Nephron (organoid): ENCODE measurements at regions not wholly inside any gene's neighbourhood (a gene's known extent, or its start where the extent isn't known, plus 50 kb on each side); places are given as distances from the start of the nearest gene placed in this dataset.

Experiments
- H3K27ac Mint-ChIP-seq, 3 experiments: 2 replicates each; pipeline ENCODE4 v1.8.0; 2020; ENCODE audit warnings: mixed read lengths in 3 of 3, mild to moderate bottlenecking in 2 of 3, moderate library complexity in 1 of 3
- H3K27me3 Mint-ChIP-seq: 2 replicates; pipeline ENCODE4 v1.8.0; 2021; ENCODE audit warnings: low read depth, mild to moderate bottlenecking, moderate library complexity, mixed read lengths
- H3K36me3 Mint-ChIP-seq: 2 replicates; pipeline ENCODE4 v1.8.0; 2020; ENCODE audit warnings: low read depth, mixed read lengths
- H3K4me1 Mint-ChIP-seq: 2 replicates; pipeline ENCODE4 v1.8.0; 2020; ENCODE audit warnings: mixed read lengths
- H3K4me3 Mint-ChIP-seq, 3 experiments: 2 replicates each; pipeline ENCODE4 v1.8.0; 2020; ENCODE audit warnings: mild to moderate bottlenecking in 3 of 3, mixed read lengths in 3 of 3, moderate library complexity in 2 of 3
- H3K9me3 Mint-ChIP-seq: 2 replicates; pipeline ENCODE4 v1.8.0; 2020; ENCODE audit warnings: mixed read lengths
- TF ChIP-seq, protein P1 (sequence below), 3 experiments: fragments of 200-600 bp; sonication (generic); IDR thresholded peaks; one replicate each; pipeline ENCODE4 v1.5.0; 2021; ENCODE audit warnings: antibody characterized with exemption in 3 of 3; ENCODE audit not compliant: unreplicated experiment in 3 of 3

GRCh38 chr1:22196041-22196440, 53.1 kb upstream of the WNT4 start:
- Mint-ChIP-seq H3K27ac (no peak overlapping the region), H3K4me1 (no peaks in the 10 kb centered on the region)

DNA sequence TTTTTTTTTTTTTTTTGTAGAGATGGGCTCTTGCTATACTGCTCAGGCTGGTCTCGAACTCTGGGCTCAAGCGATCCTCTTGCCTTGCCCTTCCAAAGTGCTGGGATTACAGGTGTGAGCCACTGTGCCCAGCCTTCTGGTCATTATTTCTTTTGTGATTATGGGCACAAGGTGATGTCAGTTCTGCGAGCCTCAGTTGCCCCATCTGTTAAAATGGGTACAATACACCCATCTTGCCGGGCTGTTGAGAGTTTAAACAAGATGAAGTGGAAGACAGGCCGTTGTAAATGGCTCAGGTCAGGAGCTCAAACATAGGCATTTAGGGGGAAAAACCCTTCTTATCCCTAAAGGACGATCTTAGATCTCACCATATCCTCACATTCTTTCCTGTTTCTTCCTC, 53.7 kb upstream of the WNT4 start:
- no peaks in the 10 kb centered on the region for H3K4me1 Mint-ChIP-seq
- TF ChIP-seq, protein P1, sequence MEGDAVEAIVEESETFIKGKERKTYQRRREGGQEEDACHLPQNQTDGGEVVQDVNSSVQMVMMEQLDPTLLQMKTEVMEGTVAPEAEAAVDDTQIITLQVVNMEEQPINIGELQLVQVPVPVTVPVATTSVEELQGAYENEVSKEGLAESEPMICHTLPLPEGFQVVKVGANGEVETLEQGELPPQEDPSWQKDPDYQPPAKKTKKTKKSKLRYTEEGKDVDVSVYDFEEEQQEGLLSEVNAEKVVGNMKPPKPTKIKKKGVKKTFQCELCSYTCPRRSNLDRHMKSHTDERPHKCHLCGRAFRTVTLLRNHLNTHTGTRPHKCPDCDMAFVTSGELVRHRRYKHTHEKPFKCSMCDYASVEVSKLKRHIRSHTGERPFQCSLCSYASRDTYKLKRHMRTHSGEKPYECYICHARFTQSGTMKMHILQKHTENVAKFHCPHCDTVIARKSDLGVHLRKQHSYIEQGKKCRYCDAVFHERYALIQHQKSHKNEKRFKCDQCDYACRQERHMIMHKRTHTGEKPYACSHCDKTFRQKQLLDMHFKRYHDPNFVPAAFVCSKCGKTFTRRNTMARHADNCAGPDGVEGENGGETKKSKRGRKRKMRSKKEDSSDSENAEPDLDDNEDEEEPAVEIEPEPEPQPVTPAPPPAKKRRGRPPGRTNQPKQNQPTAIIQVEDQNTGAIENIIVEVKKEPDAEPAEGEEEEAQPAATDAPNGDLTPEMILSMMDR (IDR thresholded peaks at IDR 0.05; ENCODE audit: unreplicated experiment in 3 of 3) = no peak
- H3K4me3 Mint-ChIP-seq = no peak overlapping the region
- H3K27ac Mint-ChIP-seq = no peak overlapping the region
- H3K36me3 Mint-ChIP-seq = no peaks in the 10 kb centered on the region
- peaks cover 28% of the 10 kb centered on the region for H3K27me3 Mint-ChIP-seq
- H3K9me3 Mint-ChIP-seq = peaks cover 7% of the 10 kb centered on the region

More at GRCh38 chr1:22196041-22196440, 53.1 kb upstream of the WNT4 start:
- Mint-ChIP-seq H3K4me3 (no peak overlapping the region), H3K27me3 (peaks cover 28% of the 10 kb centered on the region), H3K36me3 (no peaks in the 10 kb centered on the region), H3K9me3 (peaks cover 7% of the 10 kb centered on the region)
- TF ChIP-seq, protein P1 (IDR thresholded peaks at IDR 0.05; ENCODE audit: unreplicated experiment in 3 of 3) = no peak

- Mint-ChIP-seq H3K27ac (no peak overlapping the region), H3K9me3 (peaks cover 7% of the 10 kb centered on the region)
These were observed 54.7 kb upstream of the WNT4 start for GRCh38 chr1:22197644-22198043.

GRCh38 chr1:22201023-22201422, 58.1 kb upstream of the WNT4 start:
- no peaks in the 10 kb centered on the region for H3K36me3 Mint-ChIP-seq
- H3K4me3 Mint-ChIP-seq = no peak overlapping the region
- H3K27ac Mint-ChIP-seq = no peak overlapping the region
- H3K27me3 Mint-ChIP-seq = peaks cover 49% of the 10 kb centered on the region
- TF ChIP-seq, protein P1 (IDR thresholded peaks at IDR 0.05; ENCODE audit: unreplicated experiment in 3 of 3) = no peak
- H3K9me3 Mint-ChIP-seq = peaks cover 7% of the 10 kb centered on the region
- H3K4me1 Mint-ChIP-seq = peaks cover 19% of the 10 kb centered on the region

More at GRCh38 chr1:22197644-22198043, 54.7 kb upstream of the WNT4 start:
- TF ChIP-seq, protein P1 (IDR thresholded peaks at IDR 0.05; ENCODE audit: unreplicated experiment in 3 of 3) = no peak
- Mint-ChIP-seq H3K36me3 (no peaks in the 10 kb centered on the region), H3K27me3 (peaks cover 25% of the 10 kb centered on the region), H3K4me3 (no peak overlapping the region), H3K4me1 (no peaks in the 10 kb centered on the region)

GRCh38 chr1:22203335-22203734, 60.4 kb upstream of the WNT4 start:
- TF ChIP-seq, protein P1 (IDR thresholded peaks at IDR 0.05; ENCODE audit: unreplicated experiment in 3 of 3) = no peak
- Mint-ChIP-seq H3K27me3 (peaks cover 44% of the 10 kb centered on the region), H3K27ac (no peak overlapping the region), H3K4me3 (no peak overlapping the region), H3K9me3 (peaks cover 7% of the 10 kb centered on the region), H3K4me1 (peaks cover 39% of the 10 kb centered on the region), H3K36me3 (no peaks in the 10 kb centered on the region)

DNA sequence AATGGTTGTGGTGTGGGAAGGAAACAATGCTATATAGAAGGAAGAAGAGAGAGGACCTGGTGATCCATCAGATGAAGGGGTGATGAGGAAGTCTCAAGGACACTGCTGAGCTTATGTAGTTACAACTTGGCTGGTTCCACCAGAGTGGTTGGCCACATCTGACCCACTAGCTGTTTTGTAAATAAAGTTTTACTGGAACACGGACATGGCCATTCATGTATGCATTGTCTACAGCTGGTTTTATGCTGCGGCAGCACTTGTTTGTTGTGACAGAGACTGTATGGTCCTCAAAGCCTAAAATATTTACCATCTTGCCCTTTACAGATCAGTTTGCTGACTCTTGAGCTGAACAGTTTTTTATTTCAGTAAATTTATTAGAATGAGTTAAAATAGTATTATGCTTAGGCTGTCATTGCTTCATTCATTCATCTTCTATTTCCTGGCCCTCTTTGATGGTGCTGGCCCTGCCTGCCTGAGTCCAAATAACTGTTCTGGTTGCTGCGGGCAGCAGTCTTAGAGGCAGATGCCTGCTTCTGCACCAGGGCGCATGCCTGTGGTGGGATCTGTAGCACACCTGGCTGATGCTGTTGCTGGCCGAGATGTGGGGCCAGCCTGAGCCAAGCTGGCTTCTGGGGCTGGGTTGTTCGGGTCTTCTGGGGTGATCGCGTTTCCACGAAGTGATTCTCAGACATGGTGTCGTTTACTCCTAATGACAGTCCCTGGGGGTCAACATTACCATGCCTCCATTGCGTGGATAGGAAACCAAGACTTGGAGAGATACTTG, 61.4 kb upstream of the WNT4 start:
- TF ChIP-seq, protein P1 (IDR thresholded peaks at IDR 0.05; ENCODE audit: unreplicated experiment in 3 of 3) = no peak
- Mint-ChIP-seq H3K27ac (peak overlapping the region in 2 of 3 experiments; percentile 32 to 65), H3K9me3 (peaks cover 7% of the 10 kb centered on the region), H3K4me1 (peaks cover 45% of the 10 kb centered on the region), H3K36me3 (no peaks in the 10 kb centered on the region), H3K4me3 (no peak overlapping the region), H3K27me3 (peaks cover 43% of the 10 kb centered on the region)
